ENCODE measurements at regions not wholly inside any gene's neighbourhood (a gene's known extent, or its start where the extent isn't known, plus 50 kb on each side); places are given as distances from the start of the nearest gene placed in this dataset.

DNA sequence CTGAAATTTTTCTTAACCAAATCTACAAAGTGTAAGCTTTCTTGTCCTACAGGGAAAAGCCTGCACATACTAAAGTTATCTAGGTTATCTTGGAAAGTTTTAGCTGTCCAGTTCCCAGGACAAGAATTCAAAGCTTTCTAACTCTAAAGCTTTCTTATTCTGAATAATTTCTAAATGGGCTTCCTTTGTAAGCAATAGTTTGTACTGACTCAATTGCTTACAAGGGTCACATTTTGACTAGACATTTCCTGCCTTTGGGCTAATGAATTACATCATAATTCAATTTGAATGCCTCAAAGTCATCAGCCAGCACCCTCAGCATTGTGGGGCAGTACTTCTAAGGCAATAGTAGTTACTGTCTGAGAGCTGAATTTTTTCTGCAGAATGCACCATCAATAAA lies 223.0 kb downstream of the LTN1 start:
- DNase-seq (ENCODE audit: extremely low read depth, low read depth): no peak
- H3K4me3 ChIP-seq (replicated peaks; ENCODE audit: low read depth, low read length): no peak overlapping the region
- TF ChIP-seq, protein P1, sequence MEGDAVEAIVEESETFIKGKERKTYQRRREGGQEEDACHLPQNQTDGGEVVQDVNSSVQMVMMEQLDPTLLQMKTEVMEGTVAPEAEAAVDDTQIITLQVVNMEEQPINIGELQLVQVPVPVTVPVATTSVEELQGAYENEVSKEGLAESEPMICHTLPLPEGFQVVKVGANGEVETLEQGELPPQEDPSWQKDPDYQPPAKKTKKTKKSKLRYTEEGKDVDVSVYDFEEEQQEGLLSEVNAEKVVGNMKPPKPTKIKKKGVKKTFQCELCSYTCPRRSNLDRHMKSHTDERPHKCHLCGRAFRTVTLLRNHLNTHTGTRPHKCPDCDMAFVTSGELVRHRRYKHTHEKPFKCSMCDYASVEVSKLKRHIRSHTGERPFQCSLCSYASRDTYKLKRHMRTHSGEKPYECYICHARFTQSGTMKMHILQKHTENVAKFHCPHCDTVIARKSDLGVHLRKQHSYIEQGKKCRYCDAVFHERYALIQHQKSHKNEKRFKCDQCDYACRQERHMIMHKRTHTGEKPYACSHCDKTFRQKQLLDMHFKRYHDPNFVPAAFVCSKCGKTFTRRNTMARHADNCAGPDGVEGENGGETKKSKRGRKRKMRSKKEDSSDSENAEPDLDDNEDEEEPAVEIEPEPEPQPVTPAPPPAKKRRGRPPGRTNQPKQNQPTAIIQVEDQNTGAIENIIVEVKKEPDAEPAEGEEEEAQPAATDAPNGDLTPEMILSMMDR (IDR thresholded peaks at IDR 0.05; ENCODE audit: low read depth, low read length, missing control alignments): no peak

- DNase-seq (ENCODE audit: extremely low read depth, low read depth): no peak
- TF ChIP-seq, protein P1 (IDR thresholded peaks at IDR 0.05; ENCODE audit: low read depth, low read length, missing control alignments): no peak
- H3K4me3 ChIP-seq (replicated peaks; ENCODE audit: low read depth, low read length): no peak overlapping the region
Observed at GRCh38 chr21:28768753-28769152, 223.9 kb downstream of the LTN1 start.

GRCh38 chr21:28767523-28767922 lies 225.2 kb downstream of the LTN1 start:
- H3K4me3 ChIP-seq (replicated peaks; ENCODE audit: low read depth, low read length): no peak overlapping the region
- no peak for DNase-seq (ENCODE audit: extremely low read depth, low read depth)
- TF ChIP-seq, protein P1 (IDR thresholded peaks at IDR 0.05; ENCODE audit: low read depth, low read length, missing control alignments): no peak

- no peak overlapping the region for H3K4me3 ChIP-seq (replicated peaks; ENCODE audit: low read depth, low read length)
- TF ChIP-seq, protein P1 (IDR thresholded peaks at IDR 0.05; ENCODE audit: low read depth, low read length, missing control alignments): no peak
- no peak for DNase-seq (ENCODE audit: extremely low read depth, low read depth)
Observed at GRCh38 chr21:28763809-28764418, 228.8 kb downstream of the LTN1 start.

DNA sequence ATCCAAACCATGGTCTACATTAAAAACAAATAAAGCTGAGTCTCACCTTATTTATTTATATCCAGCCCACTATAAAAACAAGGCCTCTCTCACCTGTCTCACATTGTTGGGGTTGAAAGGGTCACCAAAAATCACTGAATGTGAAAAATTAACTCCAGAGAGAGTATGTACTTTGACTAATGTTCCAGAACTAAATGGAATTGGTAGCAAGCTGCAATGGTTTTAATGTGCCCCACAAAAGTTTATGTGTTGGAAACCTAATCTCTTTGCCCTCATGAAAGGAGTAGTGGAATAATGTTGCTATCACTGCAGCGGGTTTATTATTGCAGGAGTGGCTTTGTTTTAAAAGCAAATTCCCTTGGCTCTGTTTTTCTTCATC lies 230.3 kb downstream of the LTN1 start:
- DNase-seq (ENCODE audit: extremely low read depth, low read depth): no peak
- no peak overlapping the region for H3K4me3 ChIP-seq (replicated peaks; ENCODE audit: low read depth, low read length)
- TF ChIP-seq, protein P1 (IDR thresholded peaks at IDR 0.05; ENCODE audit: low read depth, low read length, missing control alignments): no peak

GRCh38 chr21:28761674-28762356 lies 230.9 kb downstream of the LTN1 start:
- TF ChIP-seq, protein P1 (IDR thresholded peaks at IDR 0.05; ENCODE audit: low read depth, low read length, missing control alignments): no peak
- no peak overlapping the region for H3K4me3 ChIP-seq (replicated peaks; ENCODE audit: low read depth, low read length)
- no peak for DNase-seq (ENCODE audit: extremely low read depth, low read depth)

All from HFF-Myc (cell line).